ENCODE measurements at regions not wholly inside any gene's neighbourhood (a gene's known extent, or its start where the extent isn't known, plus 50 kb on each side); places are given as distances from the start of the nearest gene placed in this dataset.
A peak's percentile ranks its signal among the peaks of the same experiment; 100 is the strongest.

- H3K36me3 Mint-ChIP-seq (ENCODE audit: low read depth), result no peaks in the 10 kb centered on the region
- Histone ChIP-seq H2AFZ (no peak overlapping the region), H3F3A (replicated peaks; ENCODE audit: low read depth) (no peaks in the 10 kb centered on the region), H3K9me2 (ENCODE audit: insufficient read depth) (no peaks in the 10 kb centered on the region), H3K36me3 (ENCODE audit: insufficient read depth) (no peaks in the 10 kb centered on the region), H3K79me2 (replicated peaks; ENCODE audit: insufficient read depth) (no peaks in the 10 kb centered on the region), H3K27ac (ENCODE audit: low read depth) (no peak overlapping the region), H4K20me1 (replicated peaks; ENCODE audit: insufficient read depth) (no peaks in the 10 kb centered on the region), H3K4me1 (ENCODE audit: insufficient read depth) (no peaks in the 10 kb centered on the region), H3K27me3 (ENCODE audit: insufficient read depth) (no peaks in the 10 kb centered on the region), H3K4me3 (peak overlapping the region; percentile 50), H3K4me2 (peak overlapping the region; percentile 70)
- H3K9me3 Mint-ChIP-seq, result no peaks in the 10 kb centered on the region
- TF ChIP-seq ZNF331 (CRISPR knock-in tag; IDR thresholded peaks at IDR 0.05; ENCODE audit: low read depth) (peak; percentile 54), REST (IDR thresholded peaks at IDR 0.05; ENCODE audit: unreplicated experiment) (peak; percentile 73), NANOG (IDR thresholded peaks at IDR 0.05; ENCODE audit: borderline replicate concordance) (no peak)
- DNase-seq (ENCODE audit: low spot score), result peak; percentile 80
- peaks cover 4% of the 10 kb centered on the region for H3K27me3 Mint-ChIP-seq (ENCODE audit: insufficient read depth, low read depth, poor library complexity)
- ATAC-seq, result peak; percentile 96
- H3K4me3 Mint-ChIP-seq, result peak overlapping the region; percentile 68
- no peak overlapping the region for H3K27ac Mint-ChIP-seq
- H3K4me1 Mint-ChIP-seq, result peaks cover 6% of the 10 kb centered on the region; the same call in 2 of the 3 replicates
These were observed 364.8 kb downstream of the CEP170 start for GRCh38 chr1:242890192-242890741.

GRCh38 chr1:242886137-242886536 is 361.6 kb upstream of the PLD5 start:
- Histone ChIP-seq H3K79me2 (replicated peaks; ENCODE audit: insufficient read depth) (no peaks in the 10 kb centered on the region), H3F3A (replicated peaks; ENCODE audit: low read depth) (no peaks in the 10 kb centered on the region), H3K27ac (ENCODE audit: low read depth) (no peak overlapping the region), H3K36me3 (ENCODE audit: insufficient read depth) (no peaks in the 10 kb centered on the region), H3K4me3 (no peak overlapping the region), H3K27me3 (ENCODE audit: insufficient read depth) (no peaks in the 10 kb centered on the region), H3K4me1 (ENCODE audit: insufficient read depth) (no peaks in the 10 kb centered on the region), H3K9me2 (ENCODE audit: insufficient read depth) (no peaks in the 10 kb centered on the region), H4K20me1 (replicated peaks; ENCODE audit: insufficient read depth) (no peaks in the 10 kb centered on the region), H2AFZ (no peak overlapping the region), H3K4me2 (no peak overlapping the region)
- no peaks in the 10 kb centered on the region for H3K36me3 Mint-ChIP-seq (ENCODE audit: low read depth)
- DNase-seq (ENCODE audit: low spot score), result no peak
- no peak overlapping the region for H3K27ac Mint-ChIP-seq
- ATAC-seq, result no peak
- H3K4me3 Mint-ChIP-seq, result no peak overlapping the region
- H3K27me3 Mint-ChIP-seq (ENCODE audit: insufficient read depth, low read depth, poor library complexity), result peaks cover 1% of the 10 kb centered on the region
- H3K9me3 Mint-ChIP-seq, result no peaks in the 10 kb centered on the region
- H3K4me1 Mint-ChIP-seq, result peaks cover 6% of the 10 kb centered on the region; the same call in 2 of the 3 replicates
- TF ChIP-seq STAT1 (IDR thresholded peaks at IDR 0.05; ENCODE audit: unreplicated experiment), result no peak
- TF ChIP-seq ZNF114 (CRISPR knock-in tag; IDR thresholded peaks at IDR 0.05), result no peak
- no peak for TF ChIP-seq ZNF331 (CRISPR knock-in tag; IDR thresholded peaks at IDR 0.05; ENCODE audit: low read depth)
- TF ChIP-seq CREB1 (CRISPR knock-in tag; IDR thresholded peaks at IDR 0.05; ENCODE audit: low read depth), result no peak
- no peak for TF ChIP-seq NANOG (IDR thresholded peaks at IDR 0.05; ENCODE audit: borderline replicate concordance)
- no peak for TF ChIP-seq EZH2 (IDR thresholded peaks at IDR 0.05; ENCODE audit: low read depth, unreplicated experiment)
- no peak for TF ChIP-seq POLR2AphosphoS5 (IDR thresholded peaks at IDR 0.05; ENCODE audit: low read depth)
- no peak for TF ChIP-seq ETS1 (IDR thresholded peaks at IDR 0.05)
- no peak for TF ChIP-seq ZNF462 (CRISPR knock-in tag; IDR thresholded peaks at IDR 0.05)
- no peak for TF ChIP-seq JUNB (IDR thresholded peaks at IDR 0.05; ENCODE audit: unreplicated experiment)
- TF ChIP-seq EZH2phosphoT487 (IDR thresholded peaks at IDR 0.05; ENCODE audit: unreplicated experiment), result no peak

Measured in GM23338 (cell line).